HL-60 (cell line): ENCODE measurements at regions not wholly inside any gene's neighbourhood (a gene's known extent, or its start where the extent isn't known, plus 50 kb on each side); places are given as distances from the start of the nearest gene placed in this dataset.

ENCODE experiments used
- POLR2AphosphoS5 ChIP-seq: IDR thresholded peaks from 2 replicates; pipeline ENCODE4 v1.6.1; 2012; ENCODE audit warnings: low read depth
- TF ChIP-seq, protein P1 (sequence below): IDR thresholded peaks from one replicate; pipeline ENCODE4 v1.5.1; 2011; ENCODE audit warnings: low read length, control low read depth, inconsistent platforms; ENCODE audit not compliant: insufficient read depth

DNA sequence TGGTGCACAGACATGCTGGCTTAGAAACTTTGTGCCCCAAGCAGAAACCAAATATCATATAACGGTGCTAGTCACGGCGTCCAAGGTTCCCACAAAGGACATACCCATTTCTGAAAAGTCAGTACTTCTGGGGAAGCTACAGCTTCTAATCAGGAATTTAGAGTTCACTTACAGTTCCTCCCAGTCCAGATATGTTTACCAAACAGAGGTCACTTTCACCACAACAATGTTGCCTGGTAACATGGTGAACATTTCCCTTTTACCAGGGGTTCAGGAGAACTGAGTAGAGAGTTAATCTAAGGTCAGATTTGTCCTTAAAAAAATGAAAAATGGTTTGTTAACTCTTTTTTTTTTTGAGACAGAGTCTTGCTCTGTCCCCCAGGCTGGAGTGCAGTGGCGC, 265.9 kb upstream of the MKLN1 start:
- TF ChIP-seq, protein P1, sequence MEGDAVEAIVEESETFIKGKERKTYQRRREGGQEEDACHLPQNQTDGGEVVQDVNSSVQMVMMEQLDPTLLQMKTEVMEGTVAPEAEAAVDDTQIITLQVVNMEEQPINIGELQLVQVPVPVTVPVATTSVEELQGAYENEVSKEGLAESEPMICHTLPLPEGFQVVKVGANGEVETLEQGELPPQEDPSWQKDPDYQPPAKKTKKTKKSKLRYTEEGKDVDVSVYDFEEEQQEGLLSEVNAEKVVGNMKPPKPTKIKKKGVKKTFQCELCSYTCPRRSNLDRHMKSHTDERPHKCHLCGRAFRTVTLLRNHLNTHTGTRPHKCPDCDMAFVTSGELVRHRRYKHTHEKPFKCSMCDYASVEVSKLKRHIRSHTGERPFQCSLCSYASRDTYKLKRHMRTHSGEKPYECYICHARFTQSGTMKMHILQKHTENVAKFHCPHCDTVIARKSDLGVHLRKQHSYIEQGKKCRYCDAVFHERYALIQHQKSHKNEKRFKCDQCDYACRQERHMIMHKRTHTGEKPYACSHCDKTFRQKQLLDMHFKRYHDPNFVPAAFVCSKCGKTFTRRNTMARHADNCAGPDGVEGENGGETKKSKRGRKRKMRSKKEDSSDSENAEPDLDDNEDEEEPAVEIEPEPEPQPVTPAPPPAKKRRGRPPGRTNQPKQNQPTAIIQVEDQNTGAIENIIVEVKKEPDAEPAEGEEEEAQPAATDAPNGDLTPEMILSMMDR: no peak
- TF ChIP-seq POLR2AphosphoS5: no peak
